Activated CD4-positive, alpha-beta T cell treated with anti-CD3 and anti-CD28 coated beads for 48 hours (primary cell): ENCODE measurements at regions not wholly inside any gene's neighbourhood (a gene's known extent, or its start where the extent isn't known, plus 50 kb on each side); places are given as distances from the start of the nearest gene placed in this dataset.
A peak's percentile ranks its signal among the peaks of the same experiment; 100 is the strongest.
"Not testable (repeated sequence)": the region's sequence is repeated elsewhere in the genome, so short reads cannot be mapped to it uniquely, and the experiment has no call there.

Experiments
- DNase-seq: peaks from one replicate; pipeline ENCODE4 v3.0.0-alpha.2; 2020

GRCh38 chr7:149930374-149931068 lies 56.8 kb downstream of the ATP6V0E2 start:
- not testable (repeated sequence) for DNase-seq

DNA sequence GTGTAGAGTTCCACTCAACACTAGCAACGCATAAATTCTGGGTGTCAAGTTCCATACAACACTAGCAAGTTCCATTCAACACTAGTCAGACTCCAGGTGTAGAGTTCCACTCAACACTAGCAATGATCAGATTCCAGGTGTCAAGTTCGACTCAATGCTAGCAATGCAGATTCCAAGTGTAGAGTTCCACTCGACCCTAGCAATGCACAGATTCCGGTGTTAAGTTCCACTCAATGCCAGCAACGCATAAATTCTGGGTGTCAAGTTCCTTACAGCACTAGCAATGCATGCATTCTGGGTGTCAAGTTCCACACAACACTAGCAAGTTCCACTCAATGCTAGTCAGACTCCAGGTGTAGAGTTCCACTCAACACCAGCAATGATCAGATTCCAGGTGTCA lies 60.0 kb downstream of the ATP6V0E2 start:
- DNase-seq: not testable (repeated sequence)

DNA sequence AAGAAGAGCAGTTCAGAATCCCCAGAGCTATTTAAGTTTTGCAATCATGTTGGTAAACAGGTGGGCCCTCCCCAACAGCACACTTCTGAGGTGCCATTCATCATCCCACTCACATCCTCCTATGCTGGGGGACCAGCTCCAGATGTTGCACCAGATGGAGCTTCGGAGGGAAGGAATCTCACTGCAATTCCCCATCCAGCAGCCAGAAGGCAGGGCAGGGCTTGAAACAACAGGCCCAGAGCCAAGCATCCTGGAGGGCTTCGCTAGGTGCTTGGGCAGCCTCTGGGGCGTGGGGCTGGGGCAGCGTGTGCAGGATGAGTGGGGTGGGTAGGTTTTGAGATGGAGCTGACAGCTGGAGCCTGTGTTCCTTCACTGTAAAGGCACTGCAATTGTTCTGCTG lies 73.6 kb downstream of the ATP6V0E2 start:
- not testable (repeated sequence) for DNase-seq

- not testable (repeated sequence) for DNase-seq
Observed at GRCh38 chr7:149948444-149948843, 74.7 kb downstream of the ATP6V0E2 start.

- not testable (repeated sequence) for DNase-seq
Observed at GRCh38 chr7:149949863-149950577, 76.3 kb downstream of the ATP6V0E2 start.

DNA sequence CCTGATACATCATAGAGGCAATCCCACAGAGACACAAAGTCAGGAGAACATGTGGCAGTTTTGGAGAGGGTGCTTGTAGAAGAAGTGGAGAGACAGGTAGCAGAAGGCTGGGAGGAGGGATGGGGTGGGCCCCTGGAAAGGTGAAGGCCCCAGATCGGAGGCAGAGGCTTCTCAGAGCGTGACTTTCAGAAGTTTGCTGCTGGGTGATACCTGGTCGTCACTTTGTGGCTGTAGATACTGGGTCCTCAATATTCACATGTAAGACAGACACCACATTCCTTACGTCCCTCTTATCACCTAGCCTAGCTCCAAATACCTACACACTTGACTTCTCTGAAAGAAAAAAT lies 76.8 kb downstream of the ATP6V0E2 start:
- DNase-seq: not testable (repeated sequence)

DNA sequence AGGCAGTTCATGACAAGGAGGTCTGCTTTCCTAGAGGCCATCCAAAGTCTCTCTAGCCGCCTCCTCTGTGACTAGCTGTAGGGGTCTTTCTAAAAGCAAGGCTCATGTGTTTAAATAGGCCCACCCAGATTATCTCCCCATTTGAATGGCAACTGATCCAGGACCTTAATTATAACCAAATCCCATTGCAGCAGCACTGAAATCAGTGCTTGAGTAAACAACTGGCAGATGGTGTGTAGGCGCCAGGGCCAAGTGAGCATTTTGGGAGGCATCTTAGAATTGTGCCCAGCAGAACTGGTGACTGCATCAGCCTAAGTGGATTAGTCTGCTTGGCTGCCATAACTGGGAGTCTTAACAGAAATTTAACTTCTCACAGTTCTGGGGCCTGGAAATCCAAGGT lies 77.8 kb downstream of the ATP6V0E2 start:
- DNase-seq: not testable (repeated sequence)

DNA sequence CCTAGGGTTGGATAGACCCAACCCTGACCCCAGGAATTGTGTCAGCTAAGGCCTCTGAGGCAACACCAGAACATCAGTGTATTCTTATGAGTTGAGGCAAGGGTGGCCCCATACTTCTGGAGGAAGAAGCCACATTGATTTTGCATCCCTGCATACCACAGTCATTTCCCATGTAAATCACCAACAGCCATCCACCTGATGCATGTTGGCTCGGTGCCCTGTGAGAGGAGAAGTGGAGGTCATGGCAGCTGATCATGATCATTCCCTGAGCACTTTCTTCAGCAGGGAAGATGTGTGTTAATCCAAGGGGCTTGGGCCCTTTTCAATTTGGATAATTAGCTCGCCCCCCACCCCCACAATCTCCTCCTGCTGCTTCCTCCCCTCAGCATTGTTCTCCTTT lies 85.1 kb downstream of the ATP6V0E2 start:
- not testable (repeated sequence) for DNase-seq

GRCh38 chr7:149960863-149961262 lies 87.1 kb downstream of the ATP6V0E2 start:
- not testable (repeated sequence) for DNase-seq

- DNase-seq: peak; percentile 13
Observed at GRCh38 chr7:149961878-149962277, 88.1 kb downstream of the ATP6V0E2 start.

- DNase-seq: not testable (repeated sequence)
Observed at GRCh38 chr7:149962685-149963319, 89.0 kb downstream of the ATP6V0E2 start.

DNA sequence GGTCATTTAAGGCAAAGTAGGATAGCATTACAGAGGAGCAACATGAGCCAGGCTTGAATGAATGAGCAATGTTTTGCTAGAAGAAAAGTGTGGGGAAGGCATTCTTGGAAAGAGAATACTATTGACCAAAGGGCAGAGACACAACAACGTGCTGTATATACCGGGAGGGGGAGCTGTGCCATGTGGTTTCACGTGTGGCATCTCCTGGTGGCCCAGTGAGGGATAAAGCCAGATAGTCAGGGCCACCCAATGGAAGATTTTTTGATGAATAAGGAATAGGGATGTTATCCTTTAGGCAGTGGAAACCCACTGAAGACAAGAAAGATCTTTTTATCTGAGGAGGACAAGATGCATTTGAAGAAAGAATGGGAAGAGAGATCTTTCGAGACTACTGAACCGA lies 90.2 kb downstream of the ATP6V0E2 start:
- not testable (repeated sequence) for DNase-seq

- DNase-seq: not testable (repeated sequence)
Observed at GRCh38 chr7:149966444-149966843, 92.7 kb downstream of the ATP6V0E2 start.

- not testable (repeated sequence) for DNase-seq
Observed at GRCh38 chr7:149972977-149973376, 99.2 kb downstream of the ATP6V0E2 start.

DNA sequence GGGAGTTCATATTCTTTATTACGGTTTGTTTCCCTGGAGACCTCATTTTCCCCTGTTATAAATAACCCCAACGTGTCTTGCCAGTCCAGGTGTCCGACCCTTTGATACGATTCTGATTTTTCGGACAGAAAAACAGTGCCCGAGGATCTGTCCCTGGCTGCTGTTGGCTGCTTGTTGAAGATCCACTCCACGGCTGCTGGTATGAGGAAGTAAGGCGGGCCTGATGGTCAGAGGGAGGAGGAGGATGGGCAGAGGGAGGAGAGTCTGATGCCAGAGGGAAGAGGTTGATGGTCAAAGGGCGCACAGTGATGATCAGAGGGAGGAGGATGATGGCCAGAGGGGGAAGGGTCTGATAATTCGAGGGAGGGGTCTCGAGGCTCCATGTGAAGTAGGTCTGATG lies 99.9 kb downstream of the ATP6V0E2 start:
- DNase-seq: not testable (repeated sequence)

GRCh38 chr7:149975608-149976007 lies 101.8 kb downstream of the ATP6V0E2 start:
- DNase-seq: not testable (repeated sequence)

DNA sequence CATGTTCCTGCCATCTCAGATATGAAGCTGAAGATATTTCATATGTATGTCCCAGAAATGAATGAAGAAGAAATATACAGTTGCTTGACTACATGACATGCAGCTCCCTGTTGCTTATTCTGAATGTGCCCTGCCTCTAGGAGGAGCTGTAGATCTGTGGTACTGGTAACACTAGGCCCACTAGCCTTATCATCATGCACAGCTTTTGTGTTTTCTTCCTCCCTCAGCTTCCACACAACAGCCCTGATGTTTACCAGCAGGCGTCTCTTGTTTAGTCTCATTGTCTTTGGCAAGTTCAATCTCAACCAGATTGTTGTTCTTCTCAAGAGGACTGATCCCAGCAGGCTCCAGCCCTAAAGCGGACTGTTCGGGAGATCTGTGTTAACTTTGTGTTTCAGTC lies 104.8 kb downstream of the ATP6V0E2 start:
- DNase-seq: not testable (repeated sequence)

DNA sequence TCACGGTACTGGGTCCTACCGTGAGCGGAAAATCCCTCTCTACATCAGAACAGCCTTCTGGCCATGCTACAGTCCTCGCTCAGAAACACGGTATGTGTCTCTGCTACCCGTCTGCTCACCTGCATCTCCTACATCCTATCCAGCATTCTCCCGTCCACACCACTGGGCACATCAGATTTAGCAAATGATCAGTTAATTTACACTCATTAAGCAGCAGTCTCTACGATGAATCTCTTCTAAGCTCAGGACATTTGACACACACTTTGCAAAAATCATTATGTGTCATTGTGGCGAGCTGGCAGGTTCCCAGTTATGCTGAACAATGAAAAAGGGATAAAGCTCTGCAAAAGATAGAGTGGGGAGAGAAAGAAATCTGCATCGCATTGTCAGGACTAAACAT lies 105.2 kb downstream of the ATP6V0E2 start:
- DNase-seq: not testable (repeated sequence)

DNA sequence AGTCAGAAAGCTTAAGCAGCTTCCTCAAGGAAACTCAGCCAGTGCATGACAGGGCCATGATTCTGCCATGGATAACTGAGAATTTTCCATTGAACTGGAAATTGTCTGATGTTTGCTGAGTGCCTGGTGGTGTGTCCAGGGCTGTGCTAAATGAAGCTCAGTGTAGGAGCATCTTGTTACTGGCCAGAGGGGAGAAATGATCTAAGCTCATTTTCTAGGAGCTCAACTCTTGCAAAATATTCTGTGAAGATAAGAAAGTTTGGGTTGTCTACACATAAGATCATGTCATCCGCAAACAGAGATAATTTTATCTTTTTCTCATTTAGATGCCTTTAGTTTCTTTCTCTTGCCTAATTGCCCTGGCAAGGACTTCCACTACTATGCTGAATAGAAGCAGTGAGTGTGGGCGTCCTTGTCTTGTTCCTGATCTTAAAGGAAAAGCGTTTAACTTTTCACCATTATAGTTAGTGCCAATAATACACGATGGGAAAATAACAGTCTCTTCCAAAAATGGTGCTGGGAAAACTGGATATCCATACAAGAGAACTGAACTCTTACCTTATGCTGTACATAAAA lies 108.9 kb downstream of the ATP6V0E2 start:
- DNase-seq: not testable (repeated sequence)

DNA sequence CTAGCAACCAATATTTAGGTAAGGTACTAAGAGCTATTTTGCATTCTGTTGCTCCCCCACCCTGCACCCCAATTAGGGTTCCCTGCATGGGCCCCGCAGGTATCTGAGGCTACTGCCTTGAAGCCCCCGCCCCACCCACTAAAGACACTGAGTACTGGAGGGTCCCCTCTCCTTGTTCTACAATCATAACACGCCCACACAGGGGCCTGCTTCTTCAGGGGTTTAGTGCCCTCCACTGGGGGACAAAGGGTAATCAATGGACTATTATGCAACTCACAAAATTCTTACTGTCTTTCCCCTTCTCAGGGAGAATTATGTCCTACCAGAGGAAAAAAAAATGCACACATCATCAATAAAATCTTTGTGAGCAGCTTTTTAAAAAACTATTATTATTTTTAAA lies 113.1 kb downstream of the ATP6V0E2 start:
- not testable (repeated sequence) for DNase-seq

- not testable (repeated sequence) for DNase-seq
Observed at GRCh38 chr7:149991652-149992302, 118.0 kb downstream of the ATP6V0E2 start.

DNA sequence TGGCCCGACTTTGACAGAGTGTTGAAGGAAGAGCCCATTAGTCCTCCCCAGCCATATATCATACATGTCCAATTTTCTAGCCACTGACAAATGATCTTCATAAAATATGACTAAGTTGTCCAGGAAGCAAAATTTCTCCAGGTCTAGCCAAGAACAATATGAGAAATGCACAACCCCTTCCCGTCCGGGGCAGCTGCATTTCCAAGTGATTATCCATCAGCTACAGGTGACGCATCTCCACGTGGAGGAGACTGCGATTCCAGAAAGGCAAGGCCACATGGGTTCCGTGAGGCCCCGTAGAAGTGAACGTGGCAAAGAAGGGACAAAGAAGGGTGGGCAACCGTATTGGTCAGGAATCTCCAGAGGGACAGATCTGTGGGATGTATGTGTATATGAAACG lies 118.6 kb downstream of the ATP6V0E2 start:
- DNase-seq: not testable (repeated sequence)
